Caco-2 (cell line): ENCODE measurements at regions not wholly inside any gene's neighbourhood (a gene's known extent, or its start where the extent isn't known, plus 50 kb on each side); places are given as distances from the start of the nearest gene placed in this dataset.

ENCODE experiments used
- BruUV-seq: library from RNA; stranded (reverse); fragments of 400-500 nt; replicated peaks from 2 replicates; lab custom pipeline; 2021; lab: Mats Ljungman, UMichigan
- CTCF ChIA-PET: fragments of 300-600 bp; sonication (Branson Sonifier 250); formaldehyde crosslinking; loops from one replicate; lab custom pipeline; 2022; ENCODE audit warnings: antibody characterized with exemption; lab: Charles Lee
- POLR2A ChIA-PET: fragments of 300-600 bp; sonication (Branson Sonifier 250); formaldehyde crosslinking; loops from one replicate; lab custom pipeline; 2022; ENCODE audit warnings: antibody characterized with exemption; lab: Charles Lee
- DNase-seq, 2 experiments: peaks; one replicate each; pipeline versions ENCODE4 v3.0.0 to v3.0.0-alpha.2; 2020 to 2022
- H3K27me3 ChIP-seq: replicated peaks from 2 replicates; pipeline ENCODE4 v1.6.0; 2011; ENCODE audit warnings: low read length; ENCODE audit not compliant: control insufficient read depth, insufficient read depth
- H3K36me3 ChIP-seq: 2 replicates; pipeline ENCODE4 v1.5.1; 2011; ENCODE audit warnings: low read length; ENCODE audit not compliant: control insufficient read depth, insufficient read depth
- H3K4me1 ChIP-seq: fragments of 250-450 bp; sonication (Bioruptor Pico); 2 replicates; pipeline ENCODE4 v1.5.1; 2020; ENCODE audit warnings: mild to moderate bottlenecking
- H3K4me3 ChIP-seq: 2 replicates; pipeline ENCODE4 v1.5.1; 2011; ENCODE audit warnings: low read depth, mild to moderate bottlenecking, control low read depth, low read length
- H3K9me3 ChIP-seq: fragments of 250-450 bp; sonication (Bioruptor Pico); 2 replicates; pipeline ENCODE4 v1.5.1; 2020; ENCODE audit warnings: mild to moderate bottlenecking, moderate library complexity
- H3K27ac Mint-ChIP-seq: one replicate; pipeline ENCODE4 v1.8.0; 2022; ENCODE audit warnings: mixed read lengths; ENCODE audit not compliant: unreplicated experiment
- H3K27me3 Mint-ChIP-seq: one replicate; pipeline ENCODE4 v1.8.0; 2022; ENCODE audit warnings: mixed read lengths; ENCODE audit not compliant: insufficient read depth, unreplicated experiment
- H3K36me3 Mint-ChIP-seq: one replicate; pipeline ENCODE4 v1.8.0; 2022; ENCODE audit warnings: mild to moderate bottlenecking, mixed read lengths; ENCODE audit not compliant: insufficient read depth, unreplicated experiment
- H3K4me1 Mint-ChIP-seq: one replicate; pipeline ENCODE4 v1.8.0; 2022; ENCODE audit warnings: low read depth, mixed read lengths; ENCODE audit not compliant: unreplicated experiment
- H3K4me3 Mint-ChIP-seq: one replicate; pipeline ENCODE4 v1.8.0; 2022; ENCODE audit warnings: mild to moderate bottlenecking, moderate library complexity, mixed read lengths; ENCODE audit not compliant: unreplicated experiment
- H3K9me3 Mint-ChIP-seq: one replicate; pipeline ENCODE4 v1.8.0; 2022; ENCODE audit warnings: mixed read lengths; ENCODE audit not compliant: unreplicated experiment
- CTCF ChIP-seq, 2 experiments: fragments of 200-600 bp in 1 of 2; IDR thresholded peaks; 1 replicate in 1 of 2; 2 replicates in 1 of 2; pipeline versions ENCODE4 v1.5.1 to v1.8.0; 2011 to 2022; ENCODE audit warnings: antibody characterized with exemption in 1 of 2, control low read depth in 1 of 2, inconsistent platforms in 1 of 2, low read depth in 1 of 2, low read length in 1 of 2, mild to moderate bottlenecking in 1 of 2, moderate library complexity in 1 of 2; ENCODE audit not compliant: insufficient read depth in 1 of 2, severe bottlenecking in 1 of 2, unreplicated experiment in 1 of 2
- intact Hi-C: fragments of 100-400 bp; cut with micrococcal nuclease; formaldehyde crosslinking; loops from one replicate; pipeline ENCODE4 v1.10.0; 2022; ENCODE audit not compliant: unreplicated experiment

DNA sequence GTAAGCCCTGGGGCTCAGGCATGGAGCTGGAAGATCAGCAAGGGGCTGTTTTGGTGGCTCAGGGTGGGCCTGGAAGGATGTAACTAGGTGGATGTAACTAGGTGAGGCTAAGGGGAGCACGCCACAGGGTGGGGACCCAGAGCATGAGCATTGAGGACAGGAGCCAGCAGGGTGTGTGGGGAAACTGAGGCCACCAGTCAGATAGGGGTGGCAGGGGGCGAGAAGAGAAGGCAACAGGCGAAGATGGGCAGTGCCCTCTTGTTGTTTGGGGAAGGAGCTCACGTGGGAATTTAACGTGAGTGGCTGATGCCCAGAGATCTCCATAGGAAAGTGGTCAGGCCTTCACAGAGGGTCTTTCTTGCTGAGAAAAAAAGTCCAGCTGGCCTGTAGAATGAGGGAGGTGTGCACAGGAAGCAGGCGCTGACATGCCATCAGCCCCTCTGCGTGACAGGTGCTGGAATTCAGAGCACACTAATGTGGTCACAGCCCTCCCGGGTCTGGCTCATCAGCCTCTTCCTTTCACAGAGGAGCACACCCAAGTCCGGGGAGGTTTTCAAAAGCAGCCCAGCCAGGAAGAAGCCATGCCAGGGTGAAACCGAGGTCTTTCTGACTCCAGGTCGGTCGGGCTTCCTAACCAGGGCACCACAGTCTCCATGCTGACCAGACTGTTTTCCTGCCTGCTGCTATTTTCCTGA lies 54.6 kb upstream of the PAX6 start:
- Mint-ChIP-seq H3K4me3 (no peak overlapping the region), H3K4me1 (no peaks in the 10 kb centered on the region), H3K36me3 (no peaks in the 10 kb centered on the region), H3K27me3 (peaks cover 27% of the 10 kb centered on the region), H3K9me3 (no peaks in the 10 kb centered on the region), H3K27ac (no peak overlapping the region)
- no peak for DNase-seq
- H3K36me3 ChIP-seq: no peaks in the 10 kb centered on the region
- CTCF ChIA-PET: no interaction called here
- BruUV-seq: no TSS peak
- no peaks in the 10 kb centered on the region for H3K27me3 ChIP-seq
- POLR2A ChIA-PET: no interaction called here
- H3K4me1 ChIP-seq: no peaks in the 10 kb centered on the region
- no peak for TF ChIP-seq CTCF (IDR thresholded peaks at IDR 0.05; ENCODE audit: insufficient read depth in 1 of 2, low read depth in 1 of 2, low read length in 1 of 2, severe bottlenecking in 1 of 2, unreplicated experiment in 1 of 2)
- intact Hi-C loops: no loop called here
- no peaks in the 10 kb centered on the region for H3K9me3 ChIP-seq
- H3K4me3 ChIP-seq: no peak overlapping the region

- Histone ChIP-seq H3K4me3 (no peak overlapping the region), H3K4me1 (no peaks in the 10 kb centered on the region), H3K36me3 (no peaks in the 10 kb centered on the region), H3K27me3 (no peaks in the 10 kb centered on the region), H3K9me3 (no peaks in the 10 kb centered on the region)
- no peak overlapping the region for H3K4me3 Mint-ChIP-seq
- ChIA-PET POLR2A (no interaction called here), CTCF (no interaction called here)
- no peaks in the 10 kb centered on the region for H3K9me3 Mint-ChIP-seq
- intact Hi-C loops: no loop called here
- BruUV-seq: no TSS peak
- no peak for DNase-seq
- no peaks in the 10 kb centered on the region for H3K4me1 Mint-ChIP-seq
- TF ChIP-seq CTCF (IDR thresholded peaks at IDR 0.05; ENCODE audit: insufficient read depth in 1 of 2, low read depth in 1 of 2, low read length in 1 of 2, severe bottlenecking in 1 of 2, unreplicated experiment in 1 of 2): no peak
- H3K36me3 Mint-ChIP-seq: no peaks in the 10 kb centered on the region
- H3K27ac Mint-ChIP-seq: no peak overlapping the region
- peaks cover 28% of the 10 kb centered on the region for H3K27me3 Mint-ChIP-seq
Measured at GRCh38 chr11:31863170-31863832, 52.2 kb upstream of the PAX6 start.

DNA sequence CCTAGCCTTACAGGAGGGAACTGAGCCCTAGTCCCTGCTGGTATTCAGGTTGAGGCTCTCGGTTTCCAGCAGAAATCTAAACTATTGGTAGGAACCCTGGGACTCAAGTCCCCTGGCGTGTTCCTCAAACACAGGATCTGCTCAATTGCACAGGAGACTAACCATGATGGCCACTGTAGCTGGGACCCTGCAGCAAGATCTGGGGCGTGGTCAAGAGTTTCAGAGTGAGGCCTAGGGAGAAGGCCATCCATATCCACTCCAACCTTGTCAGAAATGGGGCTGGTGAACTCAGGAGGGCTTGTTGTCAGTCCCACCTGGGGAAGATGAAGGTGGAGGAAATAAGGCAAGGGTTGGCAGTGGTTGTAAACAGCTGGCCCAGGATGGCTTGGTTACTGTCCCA lies 49.9 kb upstream of the PAX6 start:
- Mint-ChIP-seq H3K27me3 (peaks cover 31% of the 10 kb centered on the region), H3K27ac (no peak overlapping the region), H3K36me3 (no peaks in the 10 kb centered on the region), H3K4me3 (no peak overlapping the region), H3K9me3 (no peaks in the 10 kb centered on the region), H3K4me1 (no peaks in the 10 kb centered on the region)
- no peaks in the 10 kb centered on the region for H3K4me1 ChIP-seq
- no peaks in the 10 kb centered on the region for H3K36me3 ChIP-seq
- TF ChIP-seq CTCF (IDR thresholded peaks at IDR 0.05; ENCODE audit: insufficient read depth in 1 of 2, low read depth in 1 of 2, low read length in 1 of 2, severe bottlenecking in 1 of 2, unreplicated experiment in 1 of 2): no peak
- intact Hi-C loops: no loop called here
- POLR2A ChIA-PET: no interaction called here
- no TSS peak for BruUV-seq
- no peak for DNase-seq
- H3K27me3 ChIP-seq: no peaks in the 10 kb centered on the region
- no peaks in the 10 kb centered on the region for H3K9me3 ChIP-seq
- no peak overlapping the region for H3K4me3 ChIP-seq
- CTCF ChIA-PET: no interaction called here
